GM12873 (cell line): ENCODE measurements at regions not wholly inside any gene's neighbourhood (a gene's known extent, or its start where the extent isn't known, plus 50 kb on each side); places are given as distances from the start of the nearest gene placed in this dataset.

Experiments used
- TF ChIP-seq, protein P1 (sequence below): IDR thresholded peaks from 2 replicates; pipeline ENCODE4 v1.5.1; 2012; ENCODE audit warnings: low read depth, mild to moderate bottlenecking, moderate library complexity, low read length, control low read depth; ENCODE audit not compliant: insufficient read depth; ENCODE audit errors: missing control alignments

GRCh38 chr5:18420711-18421110 is 786.5 kb downstream of the TAF11L14 start:
- TF ChIP-seq, protein P1, sequence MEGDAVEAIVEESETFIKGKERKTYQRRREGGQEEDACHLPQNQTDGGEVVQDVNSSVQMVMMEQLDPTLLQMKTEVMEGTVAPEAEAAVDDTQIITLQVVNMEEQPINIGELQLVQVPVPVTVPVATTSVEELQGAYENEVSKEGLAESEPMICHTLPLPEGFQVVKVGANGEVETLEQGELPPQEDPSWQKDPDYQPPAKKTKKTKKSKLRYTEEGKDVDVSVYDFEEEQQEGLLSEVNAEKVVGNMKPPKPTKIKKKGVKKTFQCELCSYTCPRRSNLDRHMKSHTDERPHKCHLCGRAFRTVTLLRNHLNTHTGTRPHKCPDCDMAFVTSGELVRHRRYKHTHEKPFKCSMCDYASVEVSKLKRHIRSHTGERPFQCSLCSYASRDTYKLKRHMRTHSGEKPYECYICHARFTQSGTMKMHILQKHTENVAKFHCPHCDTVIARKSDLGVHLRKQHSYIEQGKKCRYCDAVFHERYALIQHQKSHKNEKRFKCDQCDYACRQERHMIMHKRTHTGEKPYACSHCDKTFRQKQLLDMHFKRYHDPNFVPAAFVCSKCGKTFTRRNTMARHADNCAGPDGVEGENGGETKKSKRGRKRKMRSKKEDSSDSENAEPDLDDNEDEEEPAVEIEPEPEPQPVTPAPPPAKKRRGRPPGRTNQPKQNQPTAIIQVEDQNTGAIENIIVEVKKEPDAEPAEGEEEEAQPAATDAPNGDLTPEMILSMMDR = no peak

- TF ChIP-seq, protein P1 = no peak
These were observed 799.1 kb downstream of the TAF11L14 start for GRCh38 chr5:18433336-18433735.

GRCh38 chr5:18438126-18438525 is 803.9 kb downstream of the TAF11L14 start:
- TF ChIP-seq, protein P1 = no peak

DNA sequence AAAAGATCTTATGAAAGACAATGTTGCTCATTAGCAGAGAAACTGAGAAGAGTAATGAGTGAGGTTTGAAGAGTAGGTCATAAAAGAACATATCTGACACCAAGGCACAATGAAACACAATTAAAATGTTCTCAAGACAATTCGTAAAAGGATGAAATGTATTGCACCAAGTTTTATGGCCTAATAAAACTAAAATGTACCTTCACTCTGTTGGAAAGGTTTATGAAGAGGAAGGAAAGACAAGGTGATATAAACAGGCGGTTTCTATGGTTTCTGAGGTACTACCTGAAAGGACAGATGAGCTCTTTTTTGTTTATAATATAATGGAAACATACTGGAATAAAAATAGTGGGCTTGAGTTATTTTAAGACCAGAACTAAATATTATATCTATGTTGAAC is 821.3 kb downstream of the TAF11L14 start:
- TF ChIP-seq, protein P1 = no peak

DNA sequence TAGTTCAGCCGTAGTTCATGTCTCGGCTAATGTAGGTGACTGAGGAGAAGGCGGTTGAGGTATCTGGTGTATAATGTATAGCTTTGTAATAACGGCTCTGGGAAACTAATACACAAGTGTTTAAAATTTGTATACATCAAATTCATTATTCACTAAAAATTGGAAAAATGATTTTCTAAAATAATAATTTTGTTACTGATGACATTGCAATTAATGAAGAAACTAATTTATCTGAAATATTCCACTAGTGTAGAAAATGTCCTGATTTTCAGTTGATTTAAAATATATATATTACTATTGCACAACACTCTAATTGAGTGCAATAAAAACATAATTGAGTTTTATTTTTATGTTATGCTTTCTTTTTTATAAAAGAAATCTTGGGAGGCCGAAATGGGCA is 823.0 kb downstream of the TAF11L14 start:
- TF ChIP-seq, protein P1 = no peak

GRCh38 chr5:18461766-18462165 is 827.5 kb downstream of the TAF11L14 start:
- TF ChIP-seq, protein P1 = no peak

GRCh38 chr5:18465833-18466681 is 831.8 kb downstream of the TAF11L14 start:
- TF ChIP-seq, protein P1 = peak; percentile 48
